Transverse colon (tissue), 4 donors: ENCODE measurements at regions not wholly inside any gene's neighbourhood (a gene's known extent, or its start where the extent isn't known, plus 50 kb on each side); places are given as distances from the start of the nearest gene placed in this dataset.

ENCODE experiments used
- POLR2A ChIP-seq: fragments of 450-650 bp; IDR thresholded peaks from one replicate; pipeline ENCODE4 v1.6.1; 2016; ENCODE audit warnings: antibody characterized with exemption, mild to moderate bottlenecking, moderate library complexity
- POLR2AphosphoS5 ChIP-seq, 3 donors: sonication (generic); formaldehyde crosslinking; IDR thresholded peaks; one replicate each; pipeline ENCODE4 v1.6.1; 2016; ENCODE audit warnings: antibody characterized with exemption in 3 of 3
- TF ChIP-seq, protein P1 (sequence below), 5 experiments: fragments of 200-600 bp in 3 of 5; fragments of 450-650 bp in 2 of 5; sonication (generic) in 3 of 5; IDR thresholded peaks; 1 replicate in 2 of 5; 2 replicates in 3 of 5; pipeline ENCODE4 v1.5.1; 2016 to 2017; ENCODE audit warnings: antibody characterized with exemption in 5 of 5, inconsistent platforms in 3 of 5, mild to moderate bottlenecking in 2 of 5, moderate library complexity in 1 of 5

DNA sequence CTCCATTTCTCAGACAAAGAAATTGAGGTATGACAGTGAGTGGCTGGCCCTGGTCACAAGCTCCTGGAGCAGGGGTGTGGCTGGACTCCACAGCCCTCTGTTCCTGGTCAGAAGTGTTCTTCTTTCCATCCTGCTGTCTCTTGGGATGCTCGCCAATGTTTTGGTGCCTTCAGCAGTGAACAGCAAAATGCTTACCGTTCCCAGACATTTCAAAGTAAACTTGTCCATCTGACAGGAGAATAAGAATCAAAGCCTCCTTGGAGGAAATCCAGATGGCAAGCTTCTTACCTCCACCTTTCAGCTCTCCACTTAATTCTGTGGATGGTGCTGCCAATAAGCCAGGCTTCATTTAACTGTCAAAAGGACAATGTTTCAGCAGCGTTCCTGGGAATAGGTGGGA, 954.1 kb downstream of the UQCRFS1 start:
- TF ChIP-seq, protein P1, sequence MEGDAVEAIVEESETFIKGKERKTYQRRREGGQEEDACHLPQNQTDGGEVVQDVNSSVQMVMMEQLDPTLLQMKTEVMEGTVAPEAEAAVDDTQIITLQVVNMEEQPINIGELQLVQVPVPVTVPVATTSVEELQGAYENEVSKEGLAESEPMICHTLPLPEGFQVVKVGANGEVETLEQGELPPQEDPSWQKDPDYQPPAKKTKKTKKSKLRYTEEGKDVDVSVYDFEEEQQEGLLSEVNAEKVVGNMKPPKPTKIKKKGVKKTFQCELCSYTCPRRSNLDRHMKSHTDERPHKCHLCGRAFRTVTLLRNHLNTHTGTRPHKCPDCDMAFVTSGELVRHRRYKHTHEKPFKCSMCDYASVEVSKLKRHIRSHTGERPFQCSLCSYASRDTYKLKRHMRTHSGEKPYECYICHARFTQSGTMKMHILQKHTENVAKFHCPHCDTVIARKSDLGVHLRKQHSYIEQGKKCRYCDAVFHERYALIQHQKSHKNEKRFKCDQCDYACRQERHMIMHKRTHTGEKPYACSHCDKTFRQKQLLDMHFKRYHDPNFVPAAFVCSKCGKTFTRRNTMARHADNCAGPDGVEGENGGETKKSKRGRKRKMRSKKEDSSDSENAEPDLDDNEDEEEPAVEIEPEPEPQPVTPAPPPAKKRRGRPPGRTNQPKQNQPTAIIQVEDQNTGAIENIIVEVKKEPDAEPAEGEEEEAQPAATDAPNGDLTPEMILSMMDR (IDR thresholded peaks at IDR 0.05), result no peak
- TF ChIP-seq POLR2AphosphoS5 (IDR thresholded peaks at IDR 0.05) (no peak), POLR2A (no peak)
